ENCODE measurements at regions not wholly inside any gene's neighbourhood (a gene's known extent, or its start where the extent isn't known, plus 50 kb on each side); places are given as distances from the start of the nearest gene placed in this dataset.

DNA sequence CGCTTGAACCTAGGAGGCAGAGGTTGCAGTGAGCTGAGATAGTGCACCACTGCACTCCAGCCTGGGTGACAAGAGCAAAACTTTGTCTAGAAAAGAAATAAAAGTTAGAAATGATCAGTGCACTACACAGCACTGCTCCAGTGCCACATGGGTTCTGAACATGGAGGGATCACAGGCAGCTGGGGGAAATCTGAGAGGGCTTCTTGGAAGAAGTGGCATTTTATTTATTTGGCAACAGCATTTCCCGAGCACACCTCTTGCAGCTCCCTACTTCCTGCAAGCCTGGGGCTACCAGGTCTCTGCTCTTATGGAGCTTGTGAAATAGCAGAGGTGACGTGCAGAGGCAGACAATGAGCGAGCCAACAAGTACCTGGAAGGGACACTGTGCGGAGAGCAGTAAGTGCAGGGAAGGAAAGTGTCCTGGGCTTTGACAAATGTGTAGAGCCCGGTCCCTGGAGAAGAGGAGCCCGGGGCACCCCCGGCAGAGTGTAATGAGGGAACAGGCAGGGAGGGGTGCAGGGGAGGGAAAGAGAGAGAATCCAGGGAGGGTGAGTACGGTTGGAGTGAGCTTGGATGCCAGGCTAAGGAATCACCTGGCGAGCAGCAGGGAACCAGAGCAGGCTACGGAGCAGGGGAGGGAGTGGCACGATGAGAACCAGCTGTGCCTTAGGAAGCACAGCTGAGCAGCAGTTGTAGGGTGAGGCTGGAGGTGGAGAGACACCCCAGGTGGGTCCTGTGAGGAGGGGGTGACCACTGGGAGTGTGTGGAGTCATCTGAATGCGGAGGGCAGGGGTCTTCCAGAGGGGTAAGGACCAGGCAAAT lies 104.6 kb upstream of the CTBP2 start:
- no peak overlapping the region for H3K4me2 ChIP-seq
- no peak overlapping the region for H3K4me3 ChIP-seq
- no peak overlapping the region for H3K9ac ChIP-seq
- H4K20me1 ChIP-seq, result no peaks in the 10 kb centered on the region
- H3K27me3 ChIP-seq, result no peaks in the 10 kb centered on the region
- TF ChIP-seq Cebpa-rat (IDR thresholded peaks at IDR 0.05), result no peak
- H3K9me3 ChIP-seq, result peaks cover 6% of the 10 kb centered on the region; the same call in 1 of the 2 replicates
- H3K36me3 ChIP-seq, result no peaks in the 10 kb centered on the region
- H3K27ac ChIP-seq, result no peak overlapping the region
- no peaks in the 10 kb centered on the region for H3K4me1 ChIP-seq

DNA sequence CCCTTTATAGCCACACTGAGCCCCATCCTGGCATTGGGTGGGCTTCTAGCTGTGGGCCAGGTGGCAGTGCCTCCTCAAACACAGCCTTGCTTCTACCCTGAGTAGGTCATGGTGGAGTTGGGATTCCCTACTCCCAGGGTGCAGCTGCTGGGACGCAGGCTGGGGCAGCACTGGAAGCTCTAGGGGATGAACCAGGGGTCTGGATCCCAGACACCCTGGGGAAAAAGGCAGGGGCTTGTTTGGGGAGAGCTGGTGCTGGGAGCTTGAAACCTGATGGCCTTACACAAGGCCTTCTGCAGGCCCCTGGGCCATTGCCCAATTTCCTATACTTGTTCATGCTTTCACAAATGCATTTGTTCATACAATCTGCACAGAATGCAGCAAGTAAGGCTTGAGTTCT lies 103.7 kb upstream of the CTBP2 start:
- H3K9ac ChIP-seq, result no peak overlapping the region
- no peaks in the 10 kb centered on the region for H3K36me3 ChIP-seq
- no peak overlapping the region for H3K4me2 ChIP-seq
- H3K27me3 ChIP-seq, result no peaks in the 10 kb centered on the region
- H3K4me3 ChIP-seq, result no peak overlapping the region
- peaks cover 6% of the 10 kb centered on the region; the same call in 1 of the 2 replicates for H3K9me3 ChIP-seq
- no peak overlapping the region for H3K27ac ChIP-seq
- H4K20me1 ChIP-seq, result no peaks in the 10 kb centered on the region
- no peaks in the 10 kb centered on the region for H3K4me1 ChIP-seq
- TF ChIP-seq Cebpa-rat (IDR thresholded peaks at IDR 0.05), result no peak

DNA sequence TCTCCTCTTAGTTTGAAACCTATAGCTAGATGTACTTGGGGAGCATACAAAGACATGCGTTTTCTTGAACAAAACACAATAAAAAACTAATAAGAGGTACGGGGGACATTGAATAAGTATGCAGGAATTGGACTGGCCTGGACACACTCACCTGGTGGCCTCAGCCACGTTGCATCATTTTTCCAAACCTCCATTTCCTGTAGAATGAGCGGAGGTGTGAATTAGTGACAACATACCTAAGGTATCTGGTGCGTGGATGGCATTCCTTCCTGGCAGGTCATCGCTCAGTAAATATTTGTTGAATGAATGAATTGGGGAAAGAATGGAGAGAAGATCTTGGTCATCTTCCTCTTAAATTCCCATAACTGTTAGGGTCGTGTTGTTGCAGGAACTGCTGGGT lies 103.2 kb upstream of the CTBP2 start:
- no peaks in the 10 kb centered on the region for H3K36me3 ChIP-seq
- no peak overlapping the region for H3K9ac ChIP-seq
- H3K27ac ChIP-seq, result no peak overlapping the region
- H4K20me1 ChIP-seq, result no peaks in the 10 kb centered on the region
- no peak overlapping the region for H3K4me3 ChIP-seq
- no peaks in the 10 kb centered on the region for H3K4me1 ChIP-seq
- TF ChIP-seq Cebpa-rat (IDR thresholded peaks at IDR 0.05), result no peak
- H3K27me3 ChIP-seq, result no peaks in the 10 kb centered on the region
- no peak overlapping the region for H3K4me2 ChIP-seq
- peaks cover 6% of the 10 kb centered on the region; the same call in 1 of the 2 replicates for H3K9me3 ChIP-seq

DNA sequence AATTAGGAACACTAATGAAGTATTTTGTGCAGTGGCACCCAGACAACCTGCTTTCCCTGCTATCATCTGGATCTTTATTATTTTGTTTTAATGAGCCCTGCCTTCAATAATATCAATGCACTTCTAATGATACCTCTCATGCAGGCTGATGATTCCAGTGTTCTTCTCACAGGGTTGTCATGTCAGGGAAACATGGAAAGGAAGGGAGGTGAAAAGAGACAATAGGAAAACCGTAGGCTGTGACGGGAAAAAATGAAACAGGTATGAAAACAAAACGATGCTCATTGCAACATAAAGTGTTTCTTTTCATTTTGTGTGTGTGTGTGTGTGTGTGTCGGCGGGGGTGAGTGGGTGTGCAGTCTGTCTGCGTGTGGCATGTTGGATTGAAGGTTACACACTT lies 102.6 kb upstream of the CTBP2 start:
- no peak for TF ChIP-seq Cebpa-rat (IDR thresholded peaks at IDR 0.05)
- Histone ChIP-seq H4K20me1 (no peaks in the 10 kb centered on the region), H3K9ac (no peak overlapping the region), H3K9me3 (peaks cover 6% of the 10 kb centered on the region; the same call in 1 of the 2 replicates), H3K27ac (no peak overlapping the region), H3K4me1 (no peaks in the 10 kb centered on the region), H3K27me3 (no peaks in the 10 kb centered on the region), H3K4me3 (no peak overlapping the region), H3K36me3 (no peaks in the 10 kb centered on the region), H3K4me2 (no peak overlapping the region)

DNA sequence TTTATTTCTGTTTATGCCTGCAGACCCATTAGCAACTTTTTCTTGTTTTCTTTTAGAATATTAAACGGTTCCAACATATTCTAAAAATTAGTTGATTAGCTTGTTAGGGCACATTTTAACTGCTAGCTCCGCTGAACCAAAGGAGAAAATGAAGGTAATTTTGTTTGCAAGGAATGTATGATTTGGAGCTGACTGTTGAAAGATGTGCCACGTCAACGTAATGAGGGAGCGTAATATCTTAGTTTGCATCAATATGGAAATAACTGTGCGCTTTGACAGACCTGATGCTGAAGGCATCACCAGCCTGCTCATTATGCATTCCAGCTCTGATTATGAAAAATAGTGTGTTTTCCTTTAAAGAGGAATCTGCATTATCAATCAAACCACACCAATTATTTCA lies 102.0 kb upstream of the CTBP2 start:
- no peak overlapping the region for H3K4me2 ChIP-seq
- no peak overlapping the region for H3K27ac ChIP-seq
- H3K27me3 ChIP-seq, result no peaks in the 10 kb centered on the region
- no peaks in the 10 kb centered on the region for H4K20me1 ChIP-seq
- H3K4me3 ChIP-seq, result no peak overlapping the region
- H3K36me3 ChIP-seq, result no peaks in the 10 kb centered on the region
- no peaks in the 10 kb centered on the region for H3K4me1 ChIP-seq
- H3K9me3 ChIP-seq, result peaks cover 6% of the 10 kb centered on the region; the same call in 1 of the 2 replicates
- H3K9ac ChIP-seq, result no peak overlapping the region
- TF ChIP-seq Cebpa-rat (IDR thresholded peaks at IDR 0.05), result no peak

DNA sequence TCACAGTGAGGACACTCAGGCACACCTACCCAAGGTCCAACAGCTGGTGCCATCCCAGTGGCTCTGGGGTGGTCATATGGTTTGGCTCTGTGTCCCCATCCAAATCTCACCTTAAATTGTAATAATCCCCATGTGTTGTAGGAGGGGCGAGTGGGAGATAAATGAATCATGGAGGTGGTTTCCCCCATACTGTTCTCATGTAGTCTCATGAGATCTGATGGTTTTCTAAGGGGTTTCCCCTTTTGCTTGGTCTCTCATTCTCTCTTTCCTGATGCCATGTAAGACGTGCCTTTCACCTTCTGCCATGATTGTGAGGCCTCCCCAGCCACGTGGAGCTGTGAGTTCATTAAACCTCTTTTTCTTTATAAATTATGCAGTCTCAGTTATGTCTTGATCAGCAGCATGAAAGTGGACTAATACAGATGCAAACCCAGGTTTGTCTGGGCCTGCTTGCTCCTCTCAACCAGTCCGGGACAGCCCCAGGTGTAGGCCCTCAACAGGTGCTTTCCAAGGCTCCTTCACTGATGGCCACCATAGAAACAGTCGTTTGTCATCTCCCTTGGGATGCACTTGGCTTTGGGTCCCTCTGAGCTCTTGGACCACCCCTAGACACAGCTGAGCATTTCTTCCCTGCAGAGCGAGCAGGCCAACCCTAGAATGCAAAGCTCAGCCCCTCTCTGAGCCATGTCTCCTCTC lies 101.3 kb upstream of the CTBP2 start:
- Histone ChIP-seq H3K27me3 (no peaks in the 10 kb centered on the region), H3K4me1 (no peaks in the 10 kb centered on the region), H3K9ac (no peak overlapping the region), H4K20me1 (no peaks in the 10 kb centered on the region), H3K27ac (no peak overlapping the region), H3K9me3 (peaks cover 6% of the 10 kb centered on the region; the same call in 1 of the 2 replicates), H3K4me3 (no peak overlapping the region), H3K36me3 (no peaks in the 10 kb centered on the region), H3K4me2 (no peak overlapping the region)
- no peak for TF ChIP-seq Cebpa-rat (IDR thresholded peaks at IDR 0.05)

DNA sequence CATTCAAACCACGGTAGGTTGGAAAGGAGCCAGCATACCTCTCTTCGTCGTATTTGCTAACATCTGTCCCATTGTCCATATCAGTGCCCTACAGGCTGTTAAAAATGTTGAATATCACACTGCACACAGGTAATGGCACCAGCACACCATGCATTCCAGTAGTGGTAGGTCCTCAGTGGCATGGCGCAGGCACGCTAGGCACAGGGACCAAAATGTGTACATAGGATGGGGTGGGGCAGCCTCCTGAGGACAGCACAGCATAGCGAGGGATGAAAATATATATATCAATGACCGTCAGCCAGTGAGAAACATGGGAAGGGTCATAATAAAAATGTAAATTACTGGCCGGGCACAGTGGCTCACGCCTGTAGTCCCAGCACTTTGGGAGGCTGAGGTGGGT lies 99.9 kb upstream of the CTBP2 start:
- peaks cover 6% of the 10 kb centered on the region; the same call in 1 of the 2 replicates for H3K9me3 ChIP-seq
- H3K4me2 ChIP-seq, result no peak overlapping the region
- H3K36me3 ChIP-seq, result no peaks in the 10 kb centered on the region
- TF ChIP-seq Cebpa-rat (IDR thresholded peaks at IDR 0.05), result no peak
- H3K4me3 ChIP-seq, result no peak overlapping the region
- H3K9ac ChIP-seq, result no peak overlapping the region
- no peak overlapping the region for H3K27ac ChIP-seq
- H3K4me1 ChIP-seq, result no peaks in the 10 kb centered on the region
- no peaks in the 10 kb centered on the region for H4K20me1 ChIP-seq
- no peaks in the 10 kb centered on the region for H3K27me3 ChIP-seq

DNA sequence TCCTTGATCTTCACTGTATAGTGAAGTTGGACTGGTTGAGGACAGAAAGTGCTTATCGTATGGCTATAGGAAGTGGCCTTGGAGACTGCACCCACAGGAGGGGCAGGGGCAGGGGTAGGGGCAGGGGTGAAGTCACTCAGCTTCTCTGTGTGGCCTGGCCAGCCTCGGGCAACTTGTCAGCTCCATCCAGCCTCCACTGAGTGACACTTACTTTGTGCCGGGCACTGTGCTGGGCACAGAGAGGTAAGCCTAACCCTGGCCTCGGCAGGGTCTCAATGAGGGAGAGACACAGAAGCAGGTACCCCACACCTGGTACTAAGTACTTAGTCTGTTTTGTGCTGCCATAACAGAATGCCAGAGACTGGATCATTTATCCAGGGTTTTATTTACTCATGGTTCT lies 99.3 kb upstream of the CTBP2 start:
- peaks cover 6% of the 10 kb centered on the region; the same call in 1 of the 2 replicates for H3K9me3 ChIP-seq
- no peaks in the 10 kb centered on the region for H3K36me3 ChIP-seq
- TF ChIP-seq Cebpa-rat (IDR thresholded peaks at IDR 0.05), result no peak
- H3K4me2 ChIP-seq, result no peak overlapping the region
- no peak overlapping the region for H3K9ac ChIP-seq
- no peaks in the 10 kb centered on the region for H3K27me3 ChIP-seq
- no peaks in the 10 kb centered on the region for H4K20me1 ChIP-seq
- H3K27ac ChIP-seq, result no peak overlapping the region
- no peaks in the 10 kb centered on the region for H3K4me1 ChIP-seq
- H3K4me3 ChIP-seq, result no peak overlapping the region

DNA sequence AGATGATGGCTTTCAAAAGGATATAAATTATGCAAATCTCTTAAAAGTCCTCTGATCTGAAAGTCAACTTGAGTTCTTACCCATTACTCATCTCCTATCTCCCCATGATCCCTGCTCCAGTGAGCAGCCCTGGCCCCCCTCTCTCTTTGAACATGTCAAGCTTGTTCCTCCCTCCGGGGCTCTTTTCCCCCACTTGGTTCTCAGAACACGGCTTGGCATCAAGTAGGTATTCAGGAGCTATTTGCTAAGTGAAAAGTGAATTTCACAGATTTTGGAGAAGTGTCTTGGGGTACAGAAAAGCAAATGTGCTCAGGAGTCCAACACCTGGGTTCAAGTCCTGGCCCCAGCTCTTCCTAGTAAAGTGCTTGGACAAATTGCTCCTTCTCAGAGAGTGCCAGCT lies 98.3 kb upstream of the CTBP2 start:
- no peaks in the 10 kb centered on the region for H3K4me1 ChIP-seq
- H3K27ac ChIP-seq, result no peak overlapping the region
- H3K4me3 ChIP-seq, result no peak overlapping the region
- H4K20me1 ChIP-seq, result no peaks in the 10 kb centered on the region
- H3K9me3 ChIP-seq, result peaks cover 11% of the 10 kb centered on the region
- no peak for TF ChIP-seq Cebpa-rat (IDR thresholded peaks at IDR 0.05)
- H3K27me3 ChIP-seq, result no peaks in the 10 kb centered on the region
- no peak overlapping the region for H3K4me2 ChIP-seq
- H3K9ac ChIP-seq, result no peak overlapping the region
- no peaks in the 10 kb centered on the region for H3K36me3 ChIP-seq

DNA sequence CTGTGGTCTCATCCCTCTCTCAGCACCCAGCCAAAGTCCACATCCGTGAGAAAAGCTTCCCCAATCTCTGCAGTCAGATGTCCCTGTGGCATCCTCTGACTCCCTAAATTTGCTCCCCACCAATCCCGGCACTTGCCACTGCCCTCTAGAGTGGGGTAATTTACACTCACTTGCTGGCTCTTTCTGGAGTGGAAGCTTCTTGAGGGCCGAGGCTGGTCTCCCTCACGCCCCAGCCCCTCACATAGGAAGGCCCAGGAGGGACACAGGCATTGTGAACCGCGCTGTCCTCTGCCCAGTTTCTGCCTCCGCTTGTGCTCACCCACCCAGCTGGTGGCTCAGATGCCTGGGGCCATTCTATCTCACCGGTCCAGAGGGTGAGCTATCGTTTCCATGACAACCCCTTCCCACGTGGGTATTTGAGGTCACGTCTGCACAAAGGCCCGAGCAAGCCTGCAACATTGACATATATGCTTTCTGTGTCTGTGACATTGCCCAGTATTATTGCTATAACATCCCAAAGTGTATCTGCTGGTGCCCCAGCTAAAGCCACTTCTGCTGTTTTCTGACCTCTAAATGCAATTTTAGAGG lies 97.3 kb upstream of the CTBP2 start:
- no peak for TF ChIP-seq Cebpa-rat (IDR thresholded peaks at IDR 0.05)
- H3K4me1 ChIP-seq, result no peaks in the 10 kb centered on the region
- H3K4me2 ChIP-seq, result no peak overlapping the region
- H3K27ac ChIP-seq, result no peak overlapping the region
- no peaks in the 10 kb centered on the region for H4K20me1 ChIP-seq
- no peaks in the 10 kb centered on the region for H3K36me3 ChIP-seq
- no peak overlapping the region for H3K4me3 ChIP-seq
- no peaks in the 10 kb centered on the region for H3K27me3 ChIP-seq
- H3K9ac ChIP-seq, result no peak overlapping the region
- peaks cover 21% of the 10 kb centered on the region for H3K9me3 ChIP-seq
